BLaER1 (cell line): ENCODE measurements at regions not wholly inside any gene's neighbourhood (a gene's known extent, or its start where the extent isn't known, plus 50 kb on each side); places are given as distances from the start of the nearest gene placed in this dataset.
"Not testable (repeated sequence)": the region's sequence is repeated elsewhere in the genome, so short reads cannot be mapped to it uniquely, and the experiment has no call there.

ENCODE experiments used
- H3K27ac ChIP-seq: shearing (Covaris generic); formaldehyde crosslinking; 2 replicates; pipeline ENCODE4 v1.8.1; 2022
- H3K27me3 ChIP-seq: shearing (Covaris generic); formaldehyde crosslinking; 2 replicates; pipeline ENCODE4 v1.8.1; 2022
- H3K36me3 ChIP-seq: shearing (Covaris generic); formaldehyde crosslinking; 2 replicates; pipeline ENCODE4 v1.8.1; 2022
- H3K4me1 ChIP-seq: shearing (Covaris generic); formaldehyde crosslinking; 2 replicates; pipeline ENCODE4 v1.8.1; 2022
- H3K4me2 ChIP-seq: shearing (Covaris generic); formaldehyde crosslinking; 2 replicates; pipeline ENCODE4 v1.8.1; 2022
- H3K4me3 ChIP-seq: shearing (Covaris generic); formaldehyde crosslinking; 2 replicates; pipeline ENCODE4 v1.8.1; 2022
- H3K9ac ChIP-seq: shearing (Covaris generic); formaldehyde crosslinking; 2 replicates; pipeline ENCODE4 v1.8.1; 2022
- H3K9me3 ChIP-seq: shearing (Covaris generic); formaldehyde crosslinking; 2 replicates; pipeline ENCODE4 v1.8.1; 2022
- H4K20me1 ChIP-seq: shearing (Covaris generic); formaldehyde crosslinking; 2 replicates; pipeline ENCODE4 v1.8.1; 2022
- Cebpa-rat ChIP-seq: shearing (Covaris generic); IDR thresholded peaks from 2 replicates; pipeline ENCODE4 v1.8.1; 2022

- H3K27ac ChIP-seq: no peak overlapping the region
- H3K4me2 ChIP-seq: no peak overlapping the region
- no peaks in the 10 kb centered on the region for H3K36me3 ChIP-seq
- no peaks in the 10 kb centered on the region for H3K9me3 ChIP-seq
- no peaks in the 10 kb centered on the region for H4K20me1 ChIP-seq
- TF ChIP-seq Cebpa-rat: no peak
- H3K4me3 ChIP-seq: no peak overlapping the region
- no peaks in the 10 kb centered on the region for H3K4me1 ChIP-seq
- no peak overlapping the region for H3K9ac ChIP-seq
- H3K27me3 ChIP-seq: no peaks in the 10 kb centered on the region
Measured at GRCh38 chr3:145637105-145637504, 523.9 kb downstream of the PLOD2 start.

GRCh38 chr3:145639003-145639606, 521.9 kb downstream of the PLOD2 start:
- Histone ChIP-seq H4K20me1 (no peaks in the 10 kb centered on the region), H3K4me1 (no peaks in the 10 kb centered on the region), H3K36me3 (no peaks in the 10 kb centered on the region), H3K9ac (no peak overlapping the region), H3K27ac (no peak overlapping the region), H3K4me2 (no peak overlapping the region), H3K9me3 (no peaks in the 10 kb centered on the region), H3K27me3 (no peaks in the 10 kb centered on the region), H3K4me3 (no peak overlapping the region)
- no peak for TF ChIP-seq Cebpa-rat

- H4K20me1 ChIP-seq: no peaks in the 10 kb centered on the region
- H3K9me3 ChIP-seq: no peaks in the 10 kb centered on the region
- no peak overlapping the region for H3K9ac ChIP-seq
- H3K4me1 ChIP-seq: no peaks in the 10 kb centered on the region
- no peak overlapping the region for H3K4me2 ChIP-seq
- TF ChIP-seq Cebpa-rat: no peak
- no peak overlapping the region for H3K27ac ChIP-seq
- no peaks in the 10 kb centered on the region for H3K27me3 ChIP-seq
- H3K4me3 ChIP-seq: no peak overlapping the region
- H3K36me3 ChIP-seq: no peaks in the 10 kb centered on the region
Measured at GRCh38 chr3:145639875-145640274, 521.1 kb downstream of the PLOD2 start.

GRCh38 chr3:145648396-145648795, 512.6 kb downstream of the PLOD2 start:
- Histone ChIP-seq H3K4me3 (no peak overlapping the region), H3K27ac (no peak overlapping the region), H3K4me2 (no peak overlapping the region), H3K9ac (no peak overlapping the region), H3K36me3 (no peaks in the 10 kb centered on the region), H3K27me3 (no peaks in the 10 kb centered on the region), H4K20me1 (no peaks in the 10 kb centered on the region), H3K4me1 (no peaks in the 10 kb centered on the region), H3K9me3 (no peaks in the 10 kb centered on the region)
- TF ChIP-seq Cebpa-rat: no peak

GRCh38 chr3:145649368-145649887, 511.6 kb downstream of the PLOD2 start:
- Histone ChIP-seq H3K4me3 (no peak overlapping the region), H3K27me3 (no peaks in the 10 kb centered on the region), H3K36me3 (no peaks in the 10 kb centered on the region), H3K4me1 (no peaks in the 10 kb centered on the region), H3K9ac (no peak overlapping the region), H3K4me2 (no peak overlapping the region), H3K27ac (no peak overlapping the region), H4K20me1 (no peaks in the 10 kb centered on the region), H3K9me3 (no peaks in the 10 kb centered on the region)
- TF ChIP-seq Cebpa-rat: no peak

DNA sequence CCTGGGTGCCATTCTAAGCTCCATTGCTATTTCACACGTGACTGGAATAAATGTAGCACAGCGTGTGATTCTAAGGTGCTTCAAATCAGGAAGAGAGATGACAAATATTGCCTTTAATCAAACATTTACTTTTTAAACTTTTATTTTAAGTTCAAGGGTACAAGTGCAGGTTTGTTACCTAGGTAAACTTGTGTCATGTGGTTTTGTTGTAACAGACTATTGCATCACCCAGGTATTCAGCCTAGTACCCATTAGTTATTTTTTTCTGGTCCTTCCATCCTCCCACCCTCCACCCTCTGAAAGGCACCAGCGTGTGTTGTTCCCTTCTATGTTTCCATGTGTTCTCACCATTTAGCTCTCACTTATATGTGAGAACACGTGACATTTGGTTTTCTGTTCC, 510.8 kb downstream of the PLOD2 start:
- Histone ChIP-seq H4K20me1 (no peaks in the 10 kb centered on the region), H3K27me3 (no peaks in the 10 kb centered on the region), H3K9me3 (no peaks in the 10 kb centered on the region), H3K4me3 (no peak overlapping the region), H3K4me1 (no peaks in the 10 kb centered on the region), H3K36me3 (no peaks in the 10 kb centered on the region), H3K27ac (no peak overlapping the region), H3K4me2 (no peak overlapping the region), H3K9ac (no peak overlapping the region)
- TF ChIP-seq Cebpa-rat: no peak

GRCh38 chr3:145671121-145671520, 489.9 kb downstream of the PLOD2 start:
- Histone ChIP-seq H3K4me3 (no peak overlapping the region), H3K36me3 (no peaks in the 10 kb centered on the region), H3K9me3 (no peaks in the 10 kb centered on the region), H4K20me1 (no peaks in the 10 kb centered on the region), H3K4me1 (no peaks in the 10 kb centered on the region), H3K4me2 (no peak overlapping the region), H3K9ac (no peak overlapping the region), H3K27ac (no peak overlapping the region), H3K27me3 (no peaks in the 10 kb centered on the region)
- TF ChIP-seq Cebpa-rat: no peak

DNA sequence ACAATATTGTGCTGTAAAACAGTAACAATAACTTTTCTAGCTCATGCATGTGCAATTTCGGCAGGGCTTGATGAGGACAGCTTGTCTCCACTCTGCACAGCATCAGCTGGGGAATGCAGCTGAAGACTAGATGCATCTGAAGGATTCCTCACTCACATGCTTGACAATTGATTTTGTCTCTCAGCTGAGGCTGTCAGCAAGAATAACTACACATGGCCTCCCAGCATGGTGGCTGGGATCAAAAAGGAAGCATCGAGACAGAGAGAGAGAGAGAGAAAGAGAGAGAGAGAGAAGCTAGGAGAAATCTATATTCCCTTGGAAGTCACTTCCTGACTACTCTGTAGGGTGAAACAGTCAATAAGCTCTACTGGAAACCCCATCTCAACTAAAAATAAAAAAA, 487.1 kb downstream of the PLOD2 start:
- Histone ChIP-seq H3K4me2 (no peak overlapping the region), H3K9ac (no peak overlapping the region), H3K4me3 (no peak overlapping the region), H4K20me1 (no peaks in the 10 kb centered on the region), H3K27me3 (no peaks in the 10 kb centered on the region), H3K9me3 (no peaks in the 10 kb centered on the region), H3K36me3 (no peaks in the 10 kb centered on the region), H3K4me1 (no peaks in the 10 kb centered on the region), H3K27ac (no peak overlapping the region)
- TF ChIP-seq Cebpa-rat: no peak

GRCh38 chr3:145678401-145678800, 482.6 kb downstream of the PLOD2 start:
- no peak overlapping the region for H3K4me2 ChIP-seq
- no peak for TF ChIP-seq Cebpa-rat
- no peaks in the 10 kb centered on the region for H3K9me3 ChIP-seq
- H3K9ac ChIP-seq: no peak overlapping the region
- no peak overlapping the region for H3K4me3 ChIP-seq
- H3K4me1 ChIP-seq: no peaks in the 10 kb centered on the region
- no peak overlapping the region for H3K27ac ChIP-seq
- H3K27me3 ChIP-seq: no peaks in the 10 kb centered on the region
- no peaks in the 10 kb centered on the region for H3K36me3 ChIP-seq
- H4K20me1 ChIP-seq: no peaks in the 10 kb centered on the region

- H3K27ac ChIP-seq: no peak overlapping the region
- H3K4me1 ChIP-seq: no peaks in the 10 kb centered on the region
- no peak for TF ChIP-seq Cebpa-rat
- no peak overlapping the region for H3K9ac ChIP-seq
- H3K36me3 ChIP-seq: no peaks in the 10 kb centered on the region
- H3K27me3 ChIP-seq: no peaks in the 10 kb centered on the region
- no peak overlapping the region for H3K4me3 ChIP-seq
- no peaks in the 10 kb centered on the region for H4K20me1 ChIP-seq
- H3K4me2 ChIP-seq: no peak overlapping the region
- H3K9me3 ChIP-seq: no peaks in the 10 kb centered on the region
Measured at GRCh38 chr3:145681181-145681580, 479.8 kb downstream of the PLOD2 start.

DNA sequence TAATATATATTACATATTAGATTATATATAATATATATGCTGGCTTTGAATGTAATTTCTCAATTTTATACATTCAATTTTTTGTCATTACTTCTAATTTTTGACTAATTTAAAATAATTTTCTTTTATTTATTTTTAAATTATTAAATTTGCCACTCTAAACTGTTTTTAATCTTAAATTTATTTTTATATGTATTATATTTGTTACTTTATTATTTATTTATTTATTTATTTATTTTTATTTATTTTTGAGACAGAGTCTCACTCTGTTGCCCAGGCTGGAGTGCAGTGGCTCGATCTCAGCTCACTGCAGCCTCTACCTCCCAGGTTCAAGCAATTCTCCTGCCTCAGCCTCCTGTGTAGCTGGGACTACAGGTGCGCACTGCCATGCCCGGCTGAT, 473.0 kb downstream of the PLOD2 start:
- not testable (repeated sequence) for H3K4me1 ChIP-seq, H3K9ac ChIP-seq, H3K27me3 ChIP-seq, H3K36me3 ChIP-seq, H3K27ac ChIP-seq, H3K4me3 ChIP-seq, H4K20me1 ChIP-seq, H3K4me2 ChIP-seq, H3K9me3 ChIP-seq
